HG03060 (cell line): ENCODE measurements at regions not wholly inside any gene's neighbourhood (a gene's known extent, or its start where the extent isn't known, plus 50 kb on each side); places are given as distances from the start of the nearest gene placed in this dataset.

ENCODE experiments used
- ATAC-seq: cut with Tn5 transposase; IDR thresholded peaks from one replicate; pipeline ENCODE4 v1.9.1; 2021; ENCODE audit warnings: low read depth, moderate number of reproducible peaks; ENCODE audit not compliant: unreplicated experiment

DNA sequence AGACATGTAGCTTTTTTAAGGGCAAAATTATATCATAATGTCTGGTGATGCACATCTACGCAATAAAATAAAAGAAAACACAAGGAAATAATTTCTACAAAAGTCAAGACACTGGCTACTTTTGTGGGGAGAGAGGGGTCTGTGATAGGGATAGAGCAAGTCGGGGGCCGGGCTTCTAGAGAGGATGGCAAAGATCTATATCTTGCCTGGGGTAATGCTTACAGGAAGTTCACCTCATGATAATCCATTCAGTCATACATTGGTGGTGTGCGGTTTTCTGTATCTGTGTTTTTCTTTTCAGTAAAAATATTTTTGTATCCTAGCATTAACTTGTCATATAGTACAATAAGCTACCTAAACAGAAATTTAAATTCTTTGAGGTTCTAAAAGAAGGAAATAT, 178.8 kb downstream of the ARRDC4 start:
- ATAC-seq = no peak

DNA sequence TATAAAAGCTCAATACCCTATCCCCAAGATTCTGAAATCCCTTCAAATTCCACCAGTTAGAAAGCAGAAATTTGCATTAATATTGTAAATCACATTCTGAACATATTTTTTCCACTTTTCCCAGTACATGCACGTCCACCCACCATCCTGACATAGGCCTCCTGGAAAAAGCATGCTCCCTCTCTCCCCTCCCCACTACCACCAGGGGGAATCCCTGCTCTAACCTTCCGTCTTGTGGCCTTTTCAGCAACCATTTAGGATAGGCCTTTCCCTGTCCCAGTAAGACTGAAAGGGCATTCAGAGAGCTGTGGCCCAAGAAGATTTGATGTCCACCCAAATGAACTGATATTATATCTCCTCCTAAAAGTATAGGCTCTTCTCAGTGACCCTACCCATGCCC, 182.1 kb downstream of the ARRDC4 start:
- no peak for ATAC-seq

GRCh38 chr15:98143116-98143515, 182.6 kb downstream of the ARRDC4 start:
- no peak for ATAC-seq

GRCh38 chr15:98144388-98144787, 183.9 kb downstream of the ARRDC4 start:
- ATAC-seq = no peak

- ATAC-seq = no peak
Measured at GRCh38 chr15:98146031-98146820, 185.7 kb downstream of the ARRDC4 start.

DNA sequence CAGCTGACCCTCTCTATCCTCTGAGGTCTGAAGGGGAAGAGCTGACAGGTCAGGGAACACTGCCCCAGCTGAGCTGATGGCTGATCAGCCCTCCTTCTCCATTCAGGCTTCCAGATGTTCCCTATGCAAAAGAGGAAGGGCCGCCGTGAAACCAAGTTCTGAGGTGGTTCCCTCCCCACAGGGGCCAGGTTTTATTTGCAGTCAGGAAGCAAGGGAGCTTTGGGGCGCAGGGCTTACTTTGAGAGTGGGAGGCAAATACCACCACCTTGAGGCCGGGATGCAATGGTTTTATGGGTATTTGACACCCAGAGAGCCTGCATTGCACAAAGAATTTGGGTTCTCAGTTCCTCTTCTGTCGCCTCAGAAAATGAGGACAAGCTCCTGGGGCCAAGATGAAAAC, 186.9 kb downstream of the ARRDC4 start:
- no peak for ATAC-seq

GRCh38 chr15:98150084-98150483, 189.6 kb downstream of the ARRDC4 start:
- ATAC-seq = no peak

- no peak for ATAC-seq
Measured at GRCh38 chr15:98150536-98150935, 190.0 kb downstream of the ARRDC4 start.

DNA sequence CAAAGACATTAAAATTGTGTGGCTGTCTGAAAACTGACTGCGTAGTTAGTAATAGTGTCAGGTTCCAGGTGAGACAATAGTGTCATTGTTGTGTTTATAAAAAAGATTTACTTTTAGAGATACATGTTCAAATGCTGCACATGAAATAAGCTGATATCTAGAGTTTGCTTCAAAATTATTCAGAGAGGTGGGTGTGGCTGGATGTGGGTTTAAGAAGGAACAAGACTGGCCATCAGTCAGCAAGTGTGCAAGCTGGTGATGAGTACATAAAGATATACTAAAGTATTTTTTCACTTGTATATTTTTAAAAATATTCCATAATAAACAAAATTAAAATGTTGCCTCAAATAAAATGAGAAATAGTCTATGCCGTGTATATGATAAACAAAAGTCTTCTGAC, 190.6 kb downstream of the ARRDC4 start:
- no peak for ATAC-seq

GRCh38 chr15:98152156-98152555, 191.7 kb downstream of the ARRDC4 start:
- no peak for ATAC-seq

GRCh38 chr15:98154863-98155262, 194.4 kb downstream of the ARRDC4 start:
- ATAC-seq = no peak

GRCh38 chr15:98155356-98155755, 194.9 kb downstream of the ARRDC4 start:
- no peak for ATAC-seq

GRCh38 chr15:98160236-98160635, 199.7 kb downstream of the ARRDC4 start:
- peak; percentile 90 for ATAC-seq

GRCh38 chr15:98163319-98164045, 203.0 kb downstream of the ARRDC4 start:
- no peak for ATAC-seq

DNA sequence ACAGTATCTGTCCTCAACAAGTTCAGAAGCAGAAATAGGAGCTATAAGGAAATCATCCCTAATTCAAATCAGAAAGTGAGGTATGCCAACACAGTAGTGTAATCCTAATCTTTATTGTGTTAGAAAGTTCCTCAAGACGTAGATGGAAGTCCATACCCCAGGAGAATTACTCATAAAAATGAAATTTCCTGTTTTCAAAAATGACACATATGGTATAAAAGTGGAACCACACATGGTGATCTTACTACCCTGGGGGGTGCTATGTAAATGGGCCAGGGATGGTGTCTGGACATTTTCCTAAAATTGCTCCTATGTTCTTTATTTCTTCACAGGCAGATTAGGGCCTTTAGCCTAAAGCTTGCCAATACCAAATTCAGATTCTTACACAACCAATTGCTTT, 204.1 kb downstream of the ARRDC4 start:
- no peak for ATAC-seq

GRCh38 chr15:98164986-98165385, 204.5 kb downstream of the ARRDC4 start:
- no peak for ATAC-seq

GRCh38 chr15:98167722-98168268, 207.3 kb downstream of the ARRDC4 start:
- no peak for ATAC-seq

DNA sequence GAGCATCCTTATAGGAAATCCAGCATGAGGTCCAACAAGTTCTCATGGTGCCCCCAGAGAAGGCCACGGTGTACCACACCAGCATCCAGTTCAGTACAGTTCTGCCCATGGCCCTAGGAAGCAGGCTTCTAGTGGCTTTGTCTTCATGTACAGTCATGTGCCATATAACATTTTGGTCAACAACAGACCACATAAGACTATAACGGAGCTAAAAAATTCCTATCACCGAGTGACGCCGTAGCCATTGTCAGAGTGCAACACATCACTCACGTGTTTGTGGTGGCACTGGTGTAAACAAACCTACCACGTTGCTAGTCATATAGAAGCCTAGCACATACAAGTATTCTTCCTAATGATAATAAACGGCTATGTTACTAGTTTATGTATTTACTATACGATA, 209.0 kb downstream of the ARRDC4 start:
- no peak for ATAC-seq

DNA sequence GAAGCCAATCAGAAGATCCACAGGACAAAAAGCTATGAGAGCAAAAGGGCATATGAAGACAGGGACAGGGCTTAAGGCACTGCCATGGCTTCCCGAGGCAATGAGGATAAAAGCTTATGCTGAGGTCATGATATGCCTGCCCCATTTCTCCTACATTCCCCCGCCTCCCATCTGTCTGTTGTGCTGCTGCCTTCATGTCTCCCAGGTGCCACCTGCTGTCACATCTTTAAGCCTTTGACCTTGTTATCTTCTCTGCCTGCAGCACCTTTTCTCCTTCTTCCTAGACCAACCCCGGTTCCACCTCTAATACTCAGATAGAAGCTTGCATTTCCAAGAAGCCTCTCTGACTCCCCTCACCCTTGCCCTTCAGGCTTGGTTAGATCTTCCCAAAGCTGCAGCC, 213.8 kb downstream of the ARRDC4 start:
- no peak for ATAC-seq

DNA sequence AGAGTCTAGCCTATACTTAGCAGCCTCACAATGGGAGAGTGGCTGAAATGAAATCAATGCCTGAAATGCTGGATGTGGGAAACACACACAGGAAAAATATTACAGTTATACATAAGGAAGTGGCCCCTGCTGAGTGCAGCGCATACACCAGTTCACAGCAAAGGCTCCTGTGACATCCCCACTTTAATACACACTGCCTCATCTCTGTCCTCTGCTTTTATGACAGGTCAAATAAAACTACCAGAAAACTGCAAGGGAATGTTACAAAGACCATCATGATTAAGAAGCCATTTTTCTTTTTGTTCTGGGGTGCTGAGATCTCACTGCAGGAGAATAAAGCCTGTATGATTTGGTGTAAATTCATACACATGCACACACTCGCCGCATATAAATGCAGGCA, 214.3 kb downstream of the ARRDC4 start:
- ATAC-seq = no peak

DNA sequence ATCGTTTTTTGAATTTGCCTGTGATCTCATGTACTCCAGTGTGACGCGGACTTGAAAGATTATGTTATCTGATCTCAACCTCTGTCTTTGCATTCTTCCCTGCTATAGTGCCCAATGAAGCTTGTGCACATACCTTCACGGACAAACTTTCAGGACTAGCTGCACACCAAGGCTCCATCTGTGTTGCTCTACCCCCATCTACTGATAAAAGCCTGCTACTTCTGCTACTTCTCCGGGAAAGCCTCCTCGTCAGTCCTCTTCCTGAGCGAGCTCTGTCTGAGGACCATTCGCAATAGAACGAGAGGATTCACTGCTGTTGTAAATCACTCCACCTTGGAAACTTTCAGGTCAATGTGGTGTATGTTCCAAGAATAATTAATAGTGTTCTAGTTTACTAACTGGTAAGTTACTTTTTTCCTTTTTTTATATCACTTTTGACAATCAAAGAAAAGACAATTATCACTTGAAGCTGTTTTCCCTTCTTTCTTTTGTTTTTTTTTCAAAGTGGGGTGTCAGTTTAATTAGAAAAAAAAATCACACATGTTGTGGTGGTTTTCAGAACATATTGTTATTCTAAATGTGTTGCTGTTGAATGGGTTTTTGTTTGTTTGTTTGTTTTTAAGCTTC, 217.6 kb downstream of the ARRDC4 start:
- ATAC-seq = no peak
